OCI-LY7 (cell line): ENCODE measurements at regions not wholly inside any gene's neighbourhood (a gene's known extent, or its start where the extent isn't known, plus 50 kb on each side); places are given as distances from the start of the nearest gene placed in this dataset.

Source experiments
- EZH2phosphoT487 ChIP-seq: fragments of 200-600 bp; sonication (generic); IDR thresholded peaks from 2 replicates; pipeline ENCODE4 v1.6.1; 2018; ENCODE audit warnings: low read depth, borderline replicate concordance, mild to moderate bottlenecking, mixed run types, antibody characterized with exemption, low read length, moderate library complexity, mixed read lengths
- TF ChIP-seq, protein P1 (sequence below): fragments of 200-600 bp; sonication (generic); conservative IDR thresholded peaks from 2 replicates; pipeline ENCODE4 v1.5.1; 2014; ENCODE audit warnings: mild to moderate bottlenecking, antibody characterized with exemption, low read length, moderate library complexity, mixed read lengths

DNA sequence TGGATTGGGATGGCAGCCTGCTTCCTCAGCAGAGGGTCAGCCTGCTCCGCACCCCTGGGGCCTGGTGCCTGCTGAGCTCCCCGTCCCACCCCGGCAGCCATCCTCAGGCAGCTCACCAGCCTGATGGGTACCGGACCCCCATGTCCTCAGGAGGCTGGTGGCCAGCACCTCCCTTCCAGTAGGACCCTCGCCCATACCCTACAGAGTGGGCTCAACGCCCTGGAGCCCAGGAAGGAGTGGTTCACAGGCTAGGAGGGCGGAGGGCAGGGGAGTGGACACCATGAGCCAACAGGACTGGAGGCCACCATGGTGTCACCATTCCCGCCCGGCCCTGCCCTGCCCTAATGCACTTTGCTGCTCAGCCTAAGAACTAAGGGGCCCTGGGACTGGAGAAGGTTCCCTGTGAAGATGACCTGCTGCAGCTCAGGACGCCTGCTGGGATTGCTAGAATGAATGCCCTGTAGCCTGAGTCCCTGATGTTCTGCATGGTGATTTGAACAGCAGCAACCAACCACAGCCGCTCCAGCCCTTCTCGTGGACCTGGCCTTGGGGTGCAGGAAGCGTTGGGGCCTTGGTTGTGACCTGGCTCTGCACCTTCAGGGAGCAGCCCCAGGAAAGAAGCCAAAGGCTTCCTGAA is 1080.8 kb downstream of the BRD1 start:
- TF ChIP-seq, protein P1, sequence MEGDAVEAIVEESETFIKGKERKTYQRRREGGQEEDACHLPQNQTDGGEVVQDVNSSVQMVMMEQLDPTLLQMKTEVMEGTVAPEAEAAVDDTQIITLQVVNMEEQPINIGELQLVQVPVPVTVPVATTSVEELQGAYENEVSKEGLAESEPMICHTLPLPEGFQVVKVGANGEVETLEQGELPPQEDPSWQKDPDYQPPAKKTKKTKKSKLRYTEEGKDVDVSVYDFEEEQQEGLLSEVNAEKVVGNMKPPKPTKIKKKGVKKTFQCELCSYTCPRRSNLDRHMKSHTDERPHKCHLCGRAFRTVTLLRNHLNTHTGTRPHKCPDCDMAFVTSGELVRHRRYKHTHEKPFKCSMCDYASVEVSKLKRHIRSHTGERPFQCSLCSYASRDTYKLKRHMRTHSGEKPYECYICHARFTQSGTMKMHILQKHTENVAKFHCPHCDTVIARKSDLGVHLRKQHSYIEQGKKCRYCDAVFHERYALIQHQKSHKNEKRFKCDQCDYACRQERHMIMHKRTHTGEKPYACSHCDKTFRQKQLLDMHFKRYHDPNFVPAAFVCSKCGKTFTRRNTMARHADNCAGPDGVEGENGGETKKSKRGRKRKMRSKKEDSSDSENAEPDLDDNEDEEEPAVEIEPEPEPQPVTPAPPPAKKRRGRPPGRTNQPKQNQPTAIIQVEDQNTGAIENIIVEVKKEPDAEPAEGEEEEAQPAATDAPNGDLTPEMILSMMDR = no peak
- TF ChIP-seq EZH2phosphoT487 = no peak
